RWPE2 (cell line): ENCODE measurements at regions not wholly inside any gene's neighbourhood (a gene's known extent, or its start where the extent isn't known, plus 50 kb on each side); places are given as distances from the start of the nearest gene placed in this dataset.
"Not testable (repeated sequence)": the region's sequence is repeated elsewhere in the genome, so short reads cannot be mapped to it uniquely, and the experiment has no call there.

ENCODE experiments used
- ATAC-seq: fragments of 200-7000 bp; cut with Tn5 transposase; 3 replicates; pipeline ENCODE4 v1.9.1; 2021; ENCODE audit warnings: low read depth
- DNase-seq: peaks from one replicate; pipeline ENCODE4 v3.0.0-alpha.2; 2020; ENCODE audit warnings: low spot score
- H3K27ac ChIP-seq: fragments of 450-650 bp; 2 replicates; pipeline ENCODE4 v1.5.1; 2017; ENCODE audit warnings: mild to moderate bottlenecking; ENCODE audit not compliant: poor library complexity, severe bottlenecking
- H3K27me3 ChIP-seq: fragments of 250-450 bp; sonication (Bioruptor Pico); 2 replicates; pipeline ENCODE4 v1.5.1; 2021; ENCODE audit warnings: mild to moderate bottlenecking, moderate library complexity; ENCODE audit not compliant: insufficient read depth, poor library complexity, severe bottlenecking
- H3K36me3 ChIP-seq: fragments of 250-450 bp; sonication (Bioruptor Pico); 2 replicates; pipeline ENCODE4 v1.5.1; 2020; ENCODE audit warnings: low read depth, mild to moderate bottlenecking, moderate library complexity
- H3K4me1 ChIP-seq: fragments of 250-450 bp; sonication (Bioruptor Pico); 2 replicates; pipeline ENCODE4 v1.5.1; 2021; ENCODE audit warnings: mild to moderate bottlenecking, moderate library complexity; ENCODE audit not compliant: insufficient read depth, poor library complexity, severe bottlenecking
- H3K4me3 ChIP-seq: fragments of 250-450 bp; sonication (Bioruptor Pico); 2 replicates; pipeline ENCODE4 v1.5.1; 2021; ENCODE audit warnings: mild to moderate bottlenecking, moderate library complexity; ENCODE audit not compliant: severe bottlenecking
- H3K9me3 ChIP-seq: fragments of 250-450 bp; sonication (Bioruptor Pico); 2 replicates; pipeline ENCODE4 v1.5.1; 2021; ENCODE audit warnings: mild to moderate bottlenecking, moderate library complexity; ENCODE audit not compliant: severe bottlenecking
- CTCF ChIP-seq: fragments of 450-650 bp; IDR thresholded peaks from one replicate; pipeline ENCODE4 v1.5.1; 2017; ENCODE audit warnings: mild to moderate bottlenecking, moderate library complexity; ENCODE audit not compliant: poor library complexity, severe bottlenecking

- no peaks in the 10 kb centered on the region for H3K9me3 ChIP-seq
- no peak for TF ChIP-seq CTCF
- peaks cover 3% of the 10 kb centered on the region for H3K27me3 ChIP-seq
- no peaks in the 10 kb centered on the region for H3K4me1 ChIP-seq
- H3K27ac ChIP-seq: no peak overlapping the region
- ATAC-seq (no peak), DNase-seq (no peak)
- no peaks in the 10 kb centered on the region for H3K36me3 ChIP-seq
- H3K4me3 ChIP-seq: no peak overlapping the region
These were observed 541.5 kb upstream of the ANO3 start for GRCh38 chr11:25790396-25790795.

- Histone ChIP-seq H3K4me3 (no peak overlapping the region), H3K27ac (no peak overlapping the region), H3K9me3 (no peaks in the 10 kb centered on the region), H3K36me3 (no peaks in the 10 kb centered on the region), H3K27me3 (peaks cover 3% of the 10 kb centered on the region), H3K4me1 (no peaks in the 10 kb centered on the region)
- TF ChIP-seq CTCF: no peak
- DNase-seq (no peak), ATAC-seq (no peak)
These were observed 538.3 kb upstream of the ANO3 start for GRCh38 chr11:25793637-25794036.

- no peak for TF ChIP-seq CTCF
- Histone ChIP-seq H3K4me3 (no peak overlapping the region), H3K27me3 (no peaks in the 10 kb centered on the region), H3K36me3 (no peaks in the 10 kb centered on the region), H3K9me3 (no peaks in the 10 kb centered on the region), H3K27ac (no peak overlapping the region), H3K4me1 (no peaks in the 10 kb centered on the region)
- no peak for DNase-seq
- ATAC-seq: 0 out of 3 replicates have a peak, but pooled peaks have one; percentile 12
These were observed 537.1 kb upstream of the ANO3 start for GRCh38 chr11:25794804-25795203.

- no peaks in the 10 kb centered on the region for H3K9me3 ChIP-seq
- DNase-seq: no peak
- no peak overlapping the region for H3K4me3 ChIP-seq
- no peaks in the 10 kb centered on the region for H3K4me1 ChIP-seq
- no peak for TF ChIP-seq CTCF
- no peak for ATAC-seq
- H3K36me3 ChIP-seq: no peaks in the 10 kb centered on the region
- peaks cover 7% of the 10 kb centered on the region for H3K27me3 ChIP-seq
- H3K27ac ChIP-seq: no peak overlapping the region
These were observed 515.5 kb upstream of the ANO3 start for GRCh38 chr11:25816411-25816810.

GRCh38 chr11:25824688-25825087 is 507.2 kb upstream of the ANO3 start:
- DNase-seq: no peak
- no peaks in the 10 kb centered on the region for H3K36me3 ChIP-seq
- H3K9me3 ChIP-seq: no peaks in the 10 kb centered on the region
- H3K27me3 ChIP-seq: no peaks in the 10 kb centered on the region
- TF ChIP-seq CTCF: no peak
- ATAC-seq: no peak
- no peaks in the 10 kb centered on the region for H3K4me1 ChIP-seq
- no peak overlapping the region for H3K27ac ChIP-seq
- H3K4me3 ChIP-seq: no peak overlapping the region

- H3K27ac ChIP-seq, H3K4me1 ChIP-seq, H3K36me3 ChIP-seq, H3K4me3 ChIP-seq, H3K27me3 ChIP-seq, H3K9me3 ChIP-seq, DNase-seq, ATAC-seq: not testable (repeated sequence)
These were observed 500.4 kb upstream of the ANO3 start for GRCh38 chr11:25831485-25831884.
